Esophagus mucosa (tissue), 1 donor: ENCODE measurements at regions not wholly inside any gene's neighbourhood (a gene's known extent, or its start where the extent isn't known, plus 50 kb on each side); places are given as distances from the start of the nearest gene placed in this dataset.
A peak's percentile ranks its signal among the peaks of the same experiment; 100 is the strongest.
"Not testable (repeated sequence)": the region's sequence is repeated elsewhere in the genome, so short reads cannot be mapped to it uniquely, and the experiment has no call there.

Experiments
- ATAC-seq: fragments of 200-7000 bp; cut with Tn5 transposase; one replicate; pipeline ENCODE4 v1.9.1; 2020
- donor health status: DM: yes; HTN: yes; CAD: no.

GRCh38 chr5:130714200-130714599 is 450.9 kb downstream of the HINT1 start:
- no peak for ATAC-seq

GRCh38 chr5:130712324-130712723 is 452.7 kb downstream of the HINT1 start:
- ATAC-seq, result no peak

- ATAC-seq, result no peak
Measured at GRCh38 chr5:130710596-130710995, 454.5 kb downstream of the HINT1 start.

GRCh38 chr5:130708754-130709153 is 456.3 kb downstream of the HINT1 start:
- no peak for ATAC-seq

- ATAC-seq, result no peak
Measured at GRCh38 chr5:130706696-130707095, 458.4 kb downstream of the HINT1 start.

GRCh38 chr5:130705368-130705767 is 459.7 kb downstream of the HINT1 start:
- no peak for ATAC-seq

- no peak for ATAC-seq
Measured at GRCh38 chr5:130693509-130693908, 471.5 kb downstream of the HINT1 start.

- ATAC-seq, result no peak
Measured at GRCh38 chr5:130692770-130693169, 472.3 kb downstream of the HINT1 start.

- no peak for ATAC-seq
Measured at GRCh38 chr5:130689831-130690230, 475.2 kb downstream of the HINT1 start.

GRCh38 chr5:130687085-130687733 is 477.8 kb downstream of the HINT1 start:
- no peak for ATAC-seq

GRCh38 chr5:130678637-130679036 is 486.4 kb downstream of the HINT1 start:
- no peak for ATAC-seq

- no peak for ATAC-seq
Measured at GRCh38 chr5:130666462-130666861, 498.6 kb downstream of the HINT1 start.

GRCh38 chr5:130652176-130652575 is 512.9 kb downstream of the HINT1 start:
- ATAC-seq, result peak; percentile 91

GRCh38 chr5:130651440-130651839 is 513.6 kb downstream of the HINT1 start:
- no peak for ATAC-seq

- ATAC-seq, result no peak
Measured at GRCh38 chr5:130643321-130643720, 521.7 kb downstream of the HINT1 start.

GRCh38 chr5:130642461-130642860 is 522.6 kb downstream of the HINT1 start:
- ATAC-seq, result peak; percentile 45

- ATAC-seq, result no peak
Measured at GRCh38 chr5:130627145-130627544, 537.9 kb downstream of the HINT1 start.

GRCh38 chr5:130624805-130625204 is 540.3 kb downstream of the HINT1 start:
- no peak for ATAC-seq

- ATAC-seq, result no peak
Measured at GRCh38 chr5:130616161-130616560, 548.9 kb downstream of the HINT1 start.

- ATAC-seq, result no peak
Measured at GRCh38 chr5:130605234-130605633, 559.8 kb downstream of the HINT1 start.

- not testable (repeated sequence) for ATAC-seq
Measured at GRCh38 chr5:130596647-130597046, 568.4 kb downstream of the HINT1 start.

- no peak for ATAC-seq
Measured at GRCh38 chr5:130580264-130580663, 584.8 kb downstream of the HINT1 start.

GRCh38 chr5:130578354-130578753 is 586.7 kb downstream of the HINT1 start:
- no peak for ATAC-seq

- ATAC-seq, result no peak
Measured at GRCh38 chr5:130571076-130571475, 594.0 kb downstream of the HINT1 start.

- no peak for ATAC-seq
Measured at GRCh38 chr5:130568791-130569190, 596.3 kb downstream of the HINT1 start.
